Keratinocyte (primary cell): ENCODE measurements at regions not wholly inside any gene's neighbourhood (a gene's known extent, or its start where the extent isn't known, plus 50 kb on each side); places are given as distances from the start of the nearest gene placed in this dataset.
"Not testable (repeated sequence)": the region's sequence is repeated elsewhere in the genome, so short reads cannot be mapped to it uniquely, and the experiment has no call there.

Experiments
- CTCF ChIP-seq, 3 experiments: IDR thresholded peaks in 1 of 3; conservative IDR thresholded peaks in 1 of 3; optimal IDR thresholded peaks in 1 of 3; 2 replicates in 2 of 3; 3 replicates in 1 of 3; pipeline versions ENCODE3 to v1.5.1; 2011; ENCODE audit warnings: low read length in 3 of 3, mild to moderate bottlenecking in 3 of 3, moderate library complexity in 2 of 3, control low read depth in 1 of 3, inconsistent platforms in 1 of 3; ENCODE audit not compliant: insufficient read depth in 2 of 3; ENCODE audit errors: extremely low read depth in 1 of 3
- EZH2 ChIP-seq: IDR thresholded peaks from one replicate; pipeline ENCODE4 v1.6.1; 2012; ENCODE audit warnings: inconsistent platforms, mild to moderate bottlenecking, low read length, moderate library complexity

GRCh38 chr3:195991986-195992385 lies 83.6 kb upstream of the TNK2 start:
- not testable (repeated sequence) for TF ChIP-seq CTCF (optimal IDR thresholded peaks at IDR 0.05 in 1 of 3, IDR thresholded peaks at IDR 0.05 in 1 of 3, conservative IDR thresholded peaks at IDR 0.05 in 1 of 3; ENCODE audit: extremely low read depth in 1 of 3, insufficient read depth in 2 of 3, low read length in 3 of 3); EZH2
